Upper lobe of left lung (tissue), 4 donors: ENCODE measurements at regions not wholly inside any gene's neighbourhood (a gene's known extent, or its start where the extent isn't known, plus 50 kb on each side); places are given as distances from the start of the nearest gene placed in this dataset.

Source experiments
- CTCF ChIP-seq, 6 experiments: fragments of 450-650 bp in 4 of 6; fragments of 200-600 bp in 2 of 6; sonication (generic) in 2 of 6; IDR thresholded peaks; one replicate each; pipeline ENCODE4 v1.5.1; 2016 to 2019; ENCODE audit warnings: antibody characterized with exemption in 6 of 6
- POLR2AphosphoS5 ChIP-seq, 2 donors: sonication (generic); formaldehyde crosslinking; IDR thresholded peaks; one replicate each; pipeline ENCODE4 v1.5.1; 2017; ENCODE audit warnings: antibody characterized with exemption in 2 of 2

- no peak for TF ChIP-seq CTCF (IDR thresholded peaks at IDR 0.05)
- no peak for TF ChIP-seq POLR2AphosphoS5 (IDR thresholded peaks at IDR 0.05)
Observed at GRCh38 chr3:188067932-188068331, 86.0 kb upstream of the LPP start.
